Esophagus muscularis mucosa (tissue), 3 donors: ENCODE measurements at regions not wholly inside any gene's neighbourhood (a gene's known extent, or its start where the extent isn't known, plus 50 kb on each side); places are given as distances from the start of the nearest gene placed in this dataset.

ENCODE experiments used
- POLR2A ChIP-seq: fragments of 450-650 bp; IDR thresholded peaks from one replicate; pipeline ENCODE4 v1.6.1; 2017; ENCODE audit warnings: antibody characterized with exemption, moderate library complexity, mild to moderate bottlenecking, low read depth
- POLR2AphosphoS5 ChIP-seq, 2 donors: sonication (generic); formaldehyde crosslinking; IDR thresholded peaks; one replicate each; pipeline ENCODE4 v1.6.1; 2017; ENCODE audit warnings: antibody characterized with exemption in 2 of 2
- TF ChIP-seq, protein P1 (sequence below), 3 experiments: fragments of 200-600 bp in 2 of 3; fragments of 450-650 bp in 1 of 3; sonication (generic) in 2 of 3; IDR thresholded peaks; one replicate each; pipeline ENCODE4 v1.5.1; 2017 to 2019; ENCODE audit warnings: antibody characterized with exemption in 3 of 3, mild to moderate bottlenecking in 2 of 3, moderate library complexity in 1 of 3

DNA sequence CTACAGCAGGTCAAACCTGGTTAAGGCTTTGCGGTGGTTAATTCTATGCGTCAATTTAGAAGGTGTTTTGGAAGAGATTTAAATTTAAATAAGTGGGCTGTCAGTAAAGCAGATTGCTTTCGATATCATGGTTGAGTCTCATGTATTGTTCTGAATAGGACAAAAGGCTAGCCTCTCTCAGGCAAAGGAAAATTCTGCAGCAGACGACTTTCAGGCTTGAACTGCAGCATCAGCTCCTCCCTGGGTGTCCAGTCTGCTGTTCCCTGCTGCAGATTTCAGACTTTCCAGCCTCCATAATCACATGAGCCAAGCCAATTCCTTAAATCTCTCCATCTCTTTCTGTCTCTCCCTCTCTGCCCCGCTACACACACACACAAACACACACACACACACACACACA is 143.2 kb downstream of the TUSC7 start:
- TF ChIP-seq POLR2A (no peak), POLR2AphosphoS5 (IDR thresholded peaks at IDR 0.05) (no peak)
- TF ChIP-seq, protein P1, sequence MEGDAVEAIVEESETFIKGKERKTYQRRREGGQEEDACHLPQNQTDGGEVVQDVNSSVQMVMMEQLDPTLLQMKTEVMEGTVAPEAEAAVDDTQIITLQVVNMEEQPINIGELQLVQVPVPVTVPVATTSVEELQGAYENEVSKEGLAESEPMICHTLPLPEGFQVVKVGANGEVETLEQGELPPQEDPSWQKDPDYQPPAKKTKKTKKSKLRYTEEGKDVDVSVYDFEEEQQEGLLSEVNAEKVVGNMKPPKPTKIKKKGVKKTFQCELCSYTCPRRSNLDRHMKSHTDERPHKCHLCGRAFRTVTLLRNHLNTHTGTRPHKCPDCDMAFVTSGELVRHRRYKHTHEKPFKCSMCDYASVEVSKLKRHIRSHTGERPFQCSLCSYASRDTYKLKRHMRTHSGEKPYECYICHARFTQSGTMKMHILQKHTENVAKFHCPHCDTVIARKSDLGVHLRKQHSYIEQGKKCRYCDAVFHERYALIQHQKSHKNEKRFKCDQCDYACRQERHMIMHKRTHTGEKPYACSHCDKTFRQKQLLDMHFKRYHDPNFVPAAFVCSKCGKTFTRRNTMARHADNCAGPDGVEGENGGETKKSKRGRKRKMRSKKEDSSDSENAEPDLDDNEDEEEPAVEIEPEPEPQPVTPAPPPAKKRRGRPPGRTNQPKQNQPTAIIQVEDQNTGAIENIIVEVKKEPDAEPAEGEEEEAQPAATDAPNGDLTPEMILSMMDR (IDR thresholded peaks at IDR 0.05): no peak
